ENCODE measurements at regions not wholly inside any gene's neighbourhood (a gene's known extent, or its start where the extent isn't known, plus 50 kb on each side); places are given as distances from the start of the nearest gene placed in this dataset.

- no peak for TF ChIP-seq SPI1 (IDR thresholded peaks at IDR 0.05; ENCODE audit: low read depth, low read length)
- no peak for TF ChIP-seq POLR2A (IDR thresholded peaks at IDR 0.05; ENCODE audit: low read depth, low read length)
These were observed 119.4 kb upstream of the NLRP1 start for GRCh38 chr17:5703736-5704135.
